CD14-positive monocyte (primary cell): ENCODE measurements at regions not wholly inside any gene's neighbourhood (a gene's known extent, or its start where the extent isn't known, plus 50 kb on each side); places are given as distances from the start of the nearest gene placed in this dataset.
A peak's percentile ranks its signal among the peaks of the same experiment; 100 is the strongest.

Source experiments
- DNase-seq, 3 donors: peaks; one replicate each; pipeline ENCODE4 v3.0.0-alpha.2; 2011 to 2022
- H2AFZ ChIP-seq: 2 replicates; pipeline ENCODE4 v1.6.0; 2012; ENCODE audit warnings: mild to moderate bottlenecking, low read depth, low read length, inconsistent platforms; ENCODE audit not compliant: insufficient read depth, poor library complexity, severe bottlenecking
- H3K27ac ChIP-seq, 2 donors: 1 replicate in 1 of 2; 2 replicates in 1 of 2; pipeline ENCODE4 v1.5.1; 2012 to 2013; ENCODE audit warnings: low read length in 2 of 2, control low read depth in 1 of 2, inconsistent platforms in 1 of 2, low read depth in 1 of 2, mild to moderate bottlenecking in 1 of 2
- H3K27me3 ChIP-seq, 2 donors: one replicate each; pipeline versions ENCODE4 v1.6.0 to v1.6.1; 2011 to 2013; ENCODE audit warnings: low read length in 2 of 2; ENCODE audit not compliant: control insufficient read depth in 2 of 2, insufficient read depth in 2 of 2
- H3K36me3 ChIP-seq, 2 donors: replicated peaks in 1 of 2; 1 replicate in 1 of 2; 2 replicates in 1 of 2; pipeline versions ENCODE4 v1.5.1 to v1.6.1; 2012 to 2013; ENCODE audit warnings: low read length in 2 of 2, control low read depth in 1 of 2, inconsistent platforms in 1 of 2, mild to moderate bottlenecking in 1 of 2; ENCODE audit not compliant: insufficient read depth in 2 of 2, control insufficient read depth in 1 of 2
- H3K4me1 ChIP-seq, 2 donors: 1 replicate in 1 of 2; 2 replicates in 1 of 2; pipeline versions ENCODE4 v1.5.1 to v1.6.1; 2012 to 2013; ENCODE audit warnings: low read length in 2 of 2, control low read depth in 1 of 2, inconsistent platforms in 1 of 2, mild to moderate bottlenecking in 1 of 2, moderate library complexity in 1 of 2; ENCODE audit not compliant: insufficient read depth in 2 of 2, control insufficient read depth in 1 of 2
- H3K4me2 ChIP-seq: replicated peaks from 2 replicates; pipeline ENCODE3; 2012; ENCODE audit warnings: low read length, moderate library complexity, mild to moderate bottlenecking; ENCODE audit not compliant: poor library complexity, severe bottlenecking; ENCODE audit errors: extremely low read depth
- H3K4me3 ChIP-seq, 3 experiments: fragments of 200-600 bp in 1 of 3; sonication (generic) in 1 of 3; replicated peaks in 1 of 3; 1 replicate in 2 of 3; 2 replicates in 1 of 3; pipeline ENCODE4 v1.5.1; 2011 to 2013; ENCODE audit warnings: low read length in 3 of 3, mild to moderate bottlenecking in 3 of 3, control low read depth in 2 of 3, low read depth in 2 of 3, inconsistent platforms in 1 of 3, moderate library complexity in 1 of 3
- H3K79me2 ChIP-seq: 2 replicates; pipeline ENCODE4 v1.6.0; 2012; ENCODE audit warnings: mild to moderate bottlenecking, control low read depth, inconsistent platforms, low read length, moderate library complexity; ENCODE audit not compliant: insufficient read depth
- H3K9ac ChIP-seq: 2 replicates; pipeline ENCODE4 v1.6.0; 2017; ENCODE audit warnings: low read length, mild to moderate bottlenecking; ENCODE audit not compliant: insufficient read depth, poor library complexity, severe bottlenecking
- H3K9me3 ChIP-seq, 2 donors: replicated peaks in 1 of 2; 1 replicate in 1 of 2; 2 replicates in 1 of 2; pipeline versions ENCODE4 v1.5.1 to v1.6.1; 2012 to 2013; ENCODE audit warnings: low read length in 2 of 2, control low read depth in 1 of 2; ENCODE audit not compliant: control insufficient read depth in 1 of 2, insufficient read depth in 1 of 2
- H4K20me1 ChIP-seq: 2 replicates; pipeline ENCODE4 v1.6.0; 2012; ENCODE audit warnings: mild to moderate bottlenecking, low read length, control low read depth, moderate library complexity; ENCODE audit not compliant: insufficient read depth
- H3K27ac Mint-ChIP-seq, 7 donors: one replicate each; pipeline ENCODE4 v1.8.0; 2020; ENCODE audit warnings: mild to moderate bottlenecking in 7 of 7, mixed read lengths in 7 of 7, moderate library complexity in 6 of 7, inconsistent platforms in 2 of 7
- H3K27me3 Mint-ChIP-seq, 3 donors: one replicate each; pipeline ENCODE4 v1.8.0; 2021 to 2022; ENCODE audit warnings: low read depth in 3 of 3, mild to moderate bottlenecking in 3 of 3, mixed read lengths in 3 of 3, moderate library complexity in 3 of 3, inconsistent platforms in 1 of 3
- H3K36me3 Mint-ChIP-seq, 2 donors: one replicate each; pipeline ENCODE4 v1.8.0; 2020; ENCODE audit warnings: mixed read lengths in 2 of 2, inconsistent platforms in 1 of 2, mild to moderate bottlenecking in 1 of 2
- H3K4me1 Mint-ChIP-seq: one replicate; pipeline ENCODE4 v1.8.0; 2020; ENCODE audit warnings: mild to moderate bottlenecking, mixed read lengths
- H3K4me3 Mint-ChIP-seq, 2 donors: one replicate each; pipeline ENCODE4 v1.8.0; 2020; ENCODE audit warnings: mild to moderate bottlenecking in 2 of 2, mixed read lengths in 2 of 2, moderate library complexity in 1 of 2
- H3K9me3 Mint-ChIP-seq, 7 donors: one replicate each; pipeline ENCODE4 v1.8.0; 2020 to 2022; ENCODE audit warnings: mixed read lengths in 7 of 7, mild to moderate bottlenecking in 6 of 7, moderate library complexity in 6 of 7, inconsistent platforms in 2 of 7
- CTCF ChIP-seq: fragments of 200-600 bp; IDR thresholded peaks from one replicate; pipeline ENCODE4 v1.8.0; 2022; ENCODE audit warnings: antibody characterized with exemption, mild to moderate bottlenecking
- WGBS: methylation state at CpG from one replicate; pipeline ENCODE4 v1.1.5; 2013; ENCODE audit warnings: missing lambda C conversion rate; ENCODE audit not compliant: insufficient coverage; 5-methylcytosine and 5-hydroxymethylcytosine counted together
- intact Hi-C, 2 donors: fragments of 100-400 bp; cut with micrococcal nuclease; formaldehyde crosslinking; loops; one replicate each; pipeline versions ENCODE4 v1.15.0 to v1.15.1; 2023

GRCh38 chr13:97110936-97111335 lies 111.2 kb upstream of the MBNL2 start:
- H3K4me2 ChIP-seq: no peak overlapping the region
- H3K9ac ChIP-seq: no peak overlapping the region
- Mint-ChIP-seq H3K4me3 (no peak overlapping the region), H3K36me3 (no peaks in the 10 kb centered on the region), H3K27ac (no peak overlapping the region), H3K4me1 (peaks cover 12% of the 10 kb centered on the region), H3K9me3 (no peaks in the 10 kb centered on the region), H3K27me3 (peaks cover 37 to 51% (median 37%) of the 10 kb centered on the region in 3 donors)
- H3K27me3 ChIP-seq: peaks cover 11 to 35% of the 10 kb centered on the region in 2 donors
- no peaks in the 10 kb centered on the region for H3K79me2 ChIP-seq
- DNase-seq: no peak
- H3K4me1 ChIP-seq: peaks cover 4 to 9% of the 10 kb centered on the region in 2 donors
- intact Hi-C loops: loop anchor here (2.0 to 10.0 kb wide), 3 partner anchors 94 to 250 kb away; no protein-coding TSS in a partner anchor
- no peak overlapping the region for H3K4me3 ChIP-seq
- H3K9me3 ChIP-seq: no peaks in the 10 kb centered on the region
- no peak for TF ChIP-seq CTCF
- no peaks in the 10 kb centered on the region for H4K20me1 ChIP-seq
- WGBS: 100% methylated on average over 2 of the region's 6 CpGs
- H2AFZ ChIP-seq: no peak overlapping the region
- no peak overlapping the region for H3K27ac ChIP-seq
- no peaks in the 10 kb centered on the region for H3K36me3 ChIP-seq

GRCh38 chr13:97111756-97112155 lies 110.4 kb upstream of the MBNL2 start:
- DNase-seq: no peak
- Mint-ChIP-seq H3K27ac (peak overlapping the region in 1 of 7 donors; percentile 73), H3K9me3 (no peaks in the 10 kb centered on the region), H3K4me3 (no peak overlapping the region), H3K27me3 (peaks cover 41 to 56% (median 43%) of the 10 kb centered on the region in 3 donors), H3K36me3 (no peaks in the 10 kb centered on the region), H3K4me1 (peaks cover 12% of the 10 kb centered on the region)
- H3K79me2 ChIP-seq: no peaks in the 10 kb centered on the region
- H3K9ac ChIP-seq: no peak overlapping the region
- H2AFZ ChIP-seq: no peak overlapping the region
- H3K4me2 ChIP-seq: no peak overlapping the region
- H3K4me3 ChIP-seq: no peak overlapping the region
- WGBS: 90% methylated on average over 7 of the region's 7 CpGs
- TF ChIP-seq CTCF: no peak
- H3K36me3 ChIP-seq: no peaks in the 10 kb centered on the region
- H3K27ac ChIP-seq: no peak overlapping the region
- H4K20me1 ChIP-seq: no peaks in the 10 kb centered on the region
- intact Hi-C loops: loop anchor here (2.0 to 10.0 kb wide), 3 partner anchors 93 to 249 kb away; no protein-coding TSS in a partner anchor
- H3K9me3 ChIP-seq: no peaks in the 10 kb centered on the region
- H3K27me3 ChIP-seq: peaks cover 11 to 35% of the 10 kb centered on the region in 2 donors
- H3K4me1 ChIP-seq: peaks cover 4 to 9% of the 10 kb centered on the region in 2 donors
